Activated naive CD4-positive, alpha-beta T cell treated with anti-CD3 and anti-CD28 coated beads for 36 hours (primary cell): ENCODE measurements at regions not wholly inside any gene's neighbourhood (a gene's known extent, or its start where the extent isn't known, plus 50 kb on each side); places are given as distances from the start of the nearest gene placed in this dataset.

Experiments used
- CTCF ChIA-PET: fragments of 350-600 bp; sonication (Branson Sonifier 250); formaldehyde crosslinking; loops from one replicate; lab custom pipeline; 2021; ENCODE audit warnings: antibody characterized with exemption; lab: Charles Lee
- DNase-seq: peaks from one replicate; pipeline ENCODE4 v3.0.0-alpha.2; 2020
- H3K27ac Mint-ChIP-seq: one replicate; pipeline ENCODE4 v1.8.0; 2021; ENCODE audit warnings: mild to moderate bottlenecking, mixed read lengths
- H3K27me3 Mint-ChIP-seq: one replicate; pipeline ENCODE4 v1.8.0; 2021; ENCODE audit warnings: low read depth, mixed read lengths
- H3K36me3 Mint-ChIP-seq: one replicate; pipeline ENCODE4 v1.8.0; 2021; ENCODE audit warnings: low read depth, mixed read lengths
- H3K4me1 Mint-ChIP-seq: one replicate; pipeline ENCODE4 v1.8.0; 2021; ENCODE audit warnings: low read depth, mixed read lengths
- H3K4me3 Mint-ChIP-seq: one replicate; pipeline ENCODE4 v1.8.0; 2021; ENCODE audit warnings: mild to moderate bottlenecking, moderate library complexity, mixed read lengths
- H3K9me3 Mint-ChIP-seq: one replicate; pipeline ENCODE4 v1.8.0; 2021; ENCODE audit warnings: mixed read lengths
- intact Hi-C: fragments of 100-400 bp; cut with micrococcal nuclease; formaldehyde crosslinking; loops from one replicate; pipeline ENCODE4 v1.15.1; 2023

GRCh38 chrX:98795636-98796035, 1614.4 kb downstream of the PCDH19 start:
- CTCF ChIA-PET = interaction anchor here (0.7 kb wide), 1 partner anchor 476 kb away, joined by 4 read pairs; no protein-coding TSS in a partner anchor
- no peaks in the 10 kb centered on the region for H3K27me3 Mint-ChIP-seq
- no peaks in the 10 kb centered on the region for H3K4me1 Mint-ChIP-seq
- no peaks in the 10 kb centered on the region for H3K9me3 Mint-ChIP-seq
- no peak overlapping the region for H3K4me3 Mint-ChIP-seq
- H3K36me3 Mint-ChIP-seq = no peaks in the 10 kb centered on the region
- DNase-seq = no peak
- intact Hi-C loops = no loop called here
- no peak overlapping the region for H3K27ac Mint-ChIP-seq

GRCh38 chrX:98755912-98756311, 1654.2 kb downstream of the PCDH19 start:
- Mint-ChIP-seq H3K9me3 (peaks cover 9% of the 10 kb centered on the region), H3K4me3 (no peak overlapping the region), H3K4me1 (no peaks in the 10 kb centered on the region), H3K36me3 (no peaks in the 10 kb centered on the region), H3K27ac (no peak overlapping the region), H3K27me3 (no peaks in the 10 kb centered on the region)
- DNase-seq = no peak
- intact Hi-C loops = no loop called here
- CTCF ChIA-PET = no interaction called here

- no peak overlapping the region for H3K27ac Mint-ChIP-seq
- CTCF ChIA-PET = no interaction called here
- H3K9me3 Mint-ChIP-seq = peaks cover 3% of the 10 kb centered on the region
- no peaks in the 10 kb centered on the region for H3K27me3 Mint-ChIP-seq
- H3K36me3 Mint-ChIP-seq = no peaks in the 10 kb centered on the region
- H3K4me1 Mint-ChIP-seq = no peaks in the 10 kb centered on the region
- intact Hi-C loops = no loop called here
- no peak for DNase-seq
- no peak overlapping the region for H3K4me3 Mint-ChIP-seq
Measured at GRCh38 chrX:98731821-98732220, 1678.3 kb downstream of the PCDH19 start.

DNA sequence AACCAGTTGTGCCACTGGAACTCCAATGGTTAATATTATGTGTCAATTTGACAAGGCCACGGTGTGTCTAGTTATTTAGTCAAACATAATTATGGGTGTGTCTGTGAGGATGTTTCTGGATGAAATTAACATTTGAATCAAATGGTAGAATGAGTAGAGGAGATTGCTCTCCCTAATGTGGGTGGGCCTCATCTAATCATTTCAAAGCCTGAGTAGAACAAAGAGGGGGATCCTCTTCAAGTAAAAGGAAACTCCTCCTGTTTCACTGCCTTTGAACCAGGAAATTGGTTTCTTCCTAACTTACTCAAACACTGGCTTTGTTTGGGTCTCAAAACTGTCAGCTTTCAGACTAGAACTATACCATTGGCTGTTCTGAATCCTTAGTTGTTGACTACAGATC, 1692.1 kb downstream of the PCDH19 start:
- Mint-ChIP-seq H3K4me3 (no peak overlapping the region), H3K4me1 (no peaks in the 10 kb centered on the region)
- CTCF ChIA-PET = no interaction called here

More for the DNA sequence above, 1692.1 kb downstream of the PCDH19 start:
- DNase-seq = no peak
- Mint-ChIP-seq H3K36me3 (no peaks in the 10 kb centered on the region), H3K9me3 (peaks cover 3% of the 10 kb centered on the region), H3K27ac (no peak overlapping the region), H3K27me3 (no peaks in the 10 kb centered on the region)
- intact Hi-C loops = no loop called here
